Activated CD8-positive, alpha-beta memory T cell treated with anti-CD3 and anti-CD28 coated beads for 1 hour (primary cell): ENCODE measurements at regions not wholly inside any gene's neighbourhood (a gene's known extent, or its start where the extent isn't known, plus 50 kb on each side); places are given as distances from the start of the nearest gene placed in this dataset.
A peak's percentile ranks its signal among the peaks of the same experiment; 100 is the strongest.
"Not testable (repeated sequence)": the region's sequence is repeated elsewhere in the genome, so short reads cannot be mapped to it uniquely, and the experiment has no call there.

Source experiments
- DNase-seq, 2 donors: peaks; one replicate each; pipeline ENCODE4 v3.0.0-alpha.2; 2020; ENCODE audit warnings: low read depth in 1 of 2; ENCODE audit errors: extremely low read depth in 1 of 2

- DNase-seq = no peak
These were observed 1149.5 kb downstream of the VRK1 start for GRCh38 chr14:97946641-97947040.

GRCh38 chr14:97948841-97949240 is 1151.7 kb downstream of the VRK1 start:
- no peak for DNase-seq

GRCh38 chr14:97956581-97957340 is 1159.6 kb downstream of the VRK1 start:
- no peak for DNase-seq

- no peak for DNase-seq
These were observed 1162.1 kb downstream of the VRK1 start for GRCh38 chr14:97959251-97959650.

GRCh38 chr14:97960436-97960835 is 1163.3 kb downstream of the VRK1 start:
- no peak for DNase-seq

- no peak for DNase-seq
These were observed 1173.0 kb downstream of the VRK1 start for GRCh38 chr14:97970222-97970621.

- DNase-seq = no peak
These were observed 1178.0 kb downstream of the VRK1 start for GRCh38 chr14:97975216-97975615.

- no peak for DNase-seq
These were observed 1178.8 kb downstream of the VRK1 start for GRCh38 chr14:97975962-97976361.

- no peak for DNase-seq
These were observed 1179.7 kb downstream of the VRK1 start for GRCh38 chr14:97976861-97977260.

GRCh38 chr14:97977651-97978261 is 1180.6 kb downstream of the VRK1 start:
- DNase-seq = peak; percentile 34 to 58

GRCh38 chr14:97978341-97978740 is 1181.2 kb downstream of the VRK1 start:
- peak; percentile 58 to 60 for DNase-seq

GRCh38 chr14:97993508-97994019 is 1196.4 kb downstream of the VRK1 start:
- DNase-seq = no peak

- no peak for DNase-seq
These were observed 1196.9 kb downstream of the VRK1 start for GRCh38 chr14:97994020-97994531.

GRCh38 chr14:97995038-97995437 is 1197.9 kb downstream of the VRK1 start:
- DNase-seq = no peak

- no peak for DNase-seq
These were observed 1198.3 kb downstream of the VRK1 start for GRCh38 chr14:97995531-97995930.

GRCh38 chr14:98006008-98006407 is 1208.8 kb downstream of the VRK1 start:
- no peak for DNase-seq

- DNase-seq = no peak
These were observed 1211.4 kb downstream of the VRK1 start for GRCh38 chr14:98008381-98009113.

- not testable (repeated sequence) for DNase-seq
These were observed 1212.0 kb downstream of the VRK1 start for GRCh38 chr14:98009177-98009576.

- no peak for DNase-seq
These were observed 1213.6 kb downstream of the VRK1 start for GRCh38 chr14:98010784-98011183.

GRCh38 chr14:98014851-98015615 is 1217.9 kb downstream of the VRK1 start:
- DNase-seq = no peak

- no peak for DNase-seq
These were observed 1218.7 kb downstream of the VRK1 start for GRCh38 chr14:98015921-98016320.
